GM10266 (cell line): ENCODE measurements at regions not wholly inside any gene's neighbourhood (a gene's known extent, or its start where the extent isn't known, plus 50 kb on each side); places are given as distances from the start of the nearest gene placed in this dataset.

Source experiments
- DNase-seq: peaks from one replicate; pipeline ENCODE4 v3.0.0; 2012; ENCODE audit errors: extremely low spot score
- CTCF ChIP-seq: IDR thresholded peaks from 2 replicates; pipeline ENCODE4 v1.5.1; 2012; ENCODE audit warnings: mild to moderate bottlenecking, low read depth; ENCODE audit not compliant: control insufficient read depth, insufficient read depth; ENCODE audit errors: missing control alignments

GRCh38 chr2:67091681-67092080 is 305.5 kb upstream of the ETAA1 start:
- DNase-seq: no peak
- TF ChIP-seq CTCF: no peak

DNA sequence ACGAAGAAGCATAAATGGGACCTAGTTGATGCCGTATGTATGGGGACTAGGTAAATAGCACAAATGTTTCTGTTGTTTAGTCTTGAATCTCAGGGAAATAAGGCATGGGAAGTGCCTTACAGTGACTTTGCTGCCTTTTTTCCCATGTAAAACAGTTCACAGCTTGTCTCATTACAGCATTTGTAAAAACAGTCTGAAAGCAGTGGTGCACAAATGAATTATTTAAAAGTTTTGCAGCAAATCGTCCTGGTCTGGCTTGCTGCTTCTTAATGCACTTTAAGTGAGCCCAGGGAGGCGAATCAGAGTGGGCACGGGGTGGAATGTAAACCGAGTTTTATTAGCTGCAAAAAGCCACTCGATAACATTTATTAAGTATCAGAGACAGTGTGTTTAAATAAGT is 302.0 kb upstream of the ETAA1 start:
- no peak for TF ChIP-seq CTCF
- DNase-seq: no peak

GRCh38 chr2:67096886-67097285 is 300.2 kb upstream of the ETAA1 start:
- no peak for DNase-seq
- TF ChIP-seq CTCF: no peak

GRCh38 chr2:67103157-67103556 is 294.0 kb upstream of the ETAA1 start:
- DNase-seq: no peak
- no peak for TF ChIP-seq CTCF

- no peak for TF ChIP-seq CTCF
- no peak for DNase-seq
These were observed 288.9 kb upstream of the ETAA1 start for GRCh38 chr2:67108231-67108630.

- no peak for DNase-seq
- TF ChIP-seq CTCF: no peak
These were observed 272.6 kb upstream of the ETAA1 start for GRCh38 chr2:67124531-67124930.

GRCh38 chr2:67130531-67131256 is 266.4 kb upstream of the ETAA1 start:
- no peak for DNase-seq
- no peak for TF ChIP-seq CTCF
